Stimulated activated CD4-positive, alpha-beta T cell treated with anti-CD3 and anti-CD28 coated beads, Interleukin-1b, Interleukin-23, amount 100 ng/mL, for 1 hour (primary cell): ENCODE measurements at regions not wholly inside any gene's neighbourhood (a gene's known extent, or its start where the extent isn't known, plus 50 kb on each side); places are given as distances from the start of the nearest gene placed in this dataset.

Experiments
- DNase-seq, 2 donors: peaks; one replicate each; pipeline ENCODE4 v3.0.0-alpha.2; 2020; ENCODE audit warnings: low read depth in 2 of 2

GRCh38 chr17:77394540-77395295 lies 253.9 kb downstream of the SEC14L1 start:
- no peak for DNase-seq

- no peak for DNase-seq
Observed at GRCh38 chr17:77395501-77396048, 254.8 kb downstream of the SEC14L1 start.

- no peak for DNase-seq
Observed at GRCh38 chr17:77396610-77397009, 255.8 kb downstream of the SEC14L1 start.

GRCh38 chr17:77398274-77398673 lies 257.5 kb downstream of the SEC14L1 start:
- no peak for DNase-seq

- no peak for DNase-seq
Observed at GRCh38 chr17:77399319-77399957, 258.7 kb downstream of the SEC14L1 start.

GRCh38 chr17:77400445-77400870 lies 259.7 kb downstream of the SEC14L1 start:
- DNase-seq: peak; percentile 58 to 68

GRCh38 chr17:77402159-77402731 lies 261.5 kb downstream of the SEC14L1 start:
- DNase-seq: no peak

- no peak for DNase-seq
Observed at GRCh38 chr17:77403854-77404253, 263.1 kb downstream of the SEC14L1 start.

GRCh38 chr17:77404812-77405581 lies 264.2 kb downstream of the SEC14L1 start:
- peak; percentile 52 to 65 for DNase-seq

- no peak for DNase-seq
Observed at GRCh38 chr17:77405867-77406732, 265.3 kb downstream of the SEC14L1 start.

GRCh38 chr17:77407321-77408277 lies 266.8 kb downstream of the SEC14L1 start:
- DNase-seq: no peak

GRCh38 chr17:77408284-77408683 lies 267.5 kb downstream of the SEC14L1 start:
- DNase-seq: no peak

- DNase-seq: no peak
Observed at GRCh38 chr17:77409282-77410161, 268.8 kb downstream of the SEC14L1 start.

- DNase-seq: no peak
Observed at GRCh38 chr17:77410470-77410869, 269.7 kb downstream of the SEC14L1 start.

GRCh38 chr17:77414811-77415400 lies 274.1 kb downstream of the SEC14L1 start:
- no peak for DNase-seq

GRCh38 chr17:77416105-77416713 lies 275.4 kb downstream of the SEC14L1 start:
- no peak for DNase-seq

- no peak for DNase-seq
Observed at GRCh38 chr17:77417575-77417974, 276.8 kb downstream of the SEC14L1 start.

- DNase-seq: no peak
Observed at GRCh38 chr17:77418609-77419008, 277.8 kb downstream of the SEC14L1 start.
